Naive B cell (primary cell): ENCODE measurements at regions not wholly inside any gene's neighbourhood (a gene's known extent, or its start where the extent isn't known, plus 50 kb on each side); places are given as distances from the start of the nearest gene placed in this dataset.
"Not testable (repeated sequence)": the region's sequence is repeated elsewhere in the genome, so short reads cannot be mapped to it uniquely, and the experiment has no call there.

Source experiments
- ATAC-seq, 2 donors: fragments of 150-1000 bp; cut with Tn5 transposase; 2 replicates each; pipeline ENCODE4 v1.10.0; 2021; ENCODE audit warnings: low read depth in 2 of 2, mild to moderate bottlenecking in 2 of 2, moderate library complexity in 2 of 2
- DNase-seq: peaks from one replicate; pipeline ENCODE4 v3.0.0; 2022
- H3K27ac Mint-ChIP-seq, 6 donors: one replicate each; pipeline ENCODE4 v1.8.0; 2020 to 2022; ENCODE audit warnings: mild to moderate bottlenecking in 6 of 6, mixed read lengths in 6 of 6, moderate library complexity in 5 of 6, inconsistent platforms in 2 of 6
- H3K27me3 Mint-ChIP-seq, 3 donors: one replicate each; pipeline ENCODE4 v1.8.0; 2021 to 2022; ENCODE audit warnings: mixed read lengths in 3 of 3, mild to moderate bottlenecking in 1 of 3
- H3K36me3 Mint-ChIP-seq, 2 donors: one replicate each; pipeline ENCODE4 v1.8.0; 2020 to 2022; ENCODE audit warnings: mixed read lengths in 2 of 2, inconsistent platforms in 1 of 2, mild to moderate bottlenecking in 1 of 2
- H3K4me1 Mint-ChIP-seq, 3 donors: one replicate each; pipeline ENCODE4 v1.8.0; 2020 to 2022; ENCODE audit warnings: mixed read lengths in 3 of 3, inconsistent platforms in 1 of 3, mild to moderate bottlenecking in 1 of 3, moderate library complexity in 1 of 3
- H3K4me3 Mint-ChIP-seq, 8 donors: one replicate each; pipeline ENCODE4 v1.8.0; 2020 to 2022; ENCODE audit warnings: mild to moderate bottlenecking in 8 of 8, mixed read lengths in 8 of 8, moderate library complexity in 8 of 8, inconsistent platforms in 2 of 8
- H3K9me3 Mint-ChIP-seq, 7 donors: one replicate each; pipeline ENCODE4 v1.8.0; 2020 to 2022; ENCODE audit warnings: mixed read lengths in 7 of 7, mild to moderate bottlenecking in 5 of 7, inconsistent platforms in 2 of 7, moderate library complexity in 1 of 7

DNA sequence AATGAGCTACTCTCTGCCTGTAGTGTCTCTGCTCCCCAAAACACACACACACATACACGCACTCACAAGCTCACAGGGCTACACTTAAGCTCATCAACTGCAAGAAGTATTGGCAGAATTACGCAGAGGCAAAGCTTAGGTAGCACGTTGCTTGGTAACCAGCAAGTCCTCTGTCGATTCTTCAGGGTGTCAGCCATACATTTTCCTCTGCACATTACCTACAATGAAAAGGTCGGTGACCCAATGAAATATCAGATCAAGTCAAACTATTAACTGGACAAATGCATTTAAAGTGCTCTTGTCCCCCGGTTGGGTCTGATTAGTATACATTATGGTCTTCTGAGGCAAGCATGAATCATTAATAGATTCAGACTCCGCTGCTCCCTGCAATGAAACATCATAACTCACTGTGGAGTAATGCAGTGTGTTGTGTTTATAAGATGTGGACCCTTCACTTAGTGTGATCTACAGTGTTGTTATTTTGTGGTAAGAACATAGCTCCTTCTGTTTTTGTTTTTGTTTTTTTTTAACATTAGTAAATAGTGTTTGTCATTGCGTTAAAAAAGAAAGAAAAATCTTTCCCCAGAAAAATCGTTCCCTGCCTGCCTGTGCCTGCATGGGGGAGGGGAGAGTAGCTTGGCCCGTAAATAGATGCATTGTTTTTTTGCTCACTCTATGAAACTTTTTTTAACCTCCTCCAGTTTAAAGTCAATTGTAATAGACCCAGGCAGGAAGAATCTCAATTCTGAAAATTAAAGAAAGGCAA lies 325.5 kb downstream of the SFMBT2 start:
- Mint-ChIP-seq H3K4me3 (no peak overlapping the region), H3K27ac (no peak overlapping the region), H3K27me3 (peaks cover 11 to 22% (median 20%) of the 10 kb centered on the region in 3 donors), H3K9me3 (no peaks in the 10 kb centered on the region), H3K4me1 (no peaks in the 10 kb centered on the region), H3K36me3 (no peaks in the 10 kb centered on the region)
- ATAC-seq (no peak), DNase-seq (no peak)

DNA sequence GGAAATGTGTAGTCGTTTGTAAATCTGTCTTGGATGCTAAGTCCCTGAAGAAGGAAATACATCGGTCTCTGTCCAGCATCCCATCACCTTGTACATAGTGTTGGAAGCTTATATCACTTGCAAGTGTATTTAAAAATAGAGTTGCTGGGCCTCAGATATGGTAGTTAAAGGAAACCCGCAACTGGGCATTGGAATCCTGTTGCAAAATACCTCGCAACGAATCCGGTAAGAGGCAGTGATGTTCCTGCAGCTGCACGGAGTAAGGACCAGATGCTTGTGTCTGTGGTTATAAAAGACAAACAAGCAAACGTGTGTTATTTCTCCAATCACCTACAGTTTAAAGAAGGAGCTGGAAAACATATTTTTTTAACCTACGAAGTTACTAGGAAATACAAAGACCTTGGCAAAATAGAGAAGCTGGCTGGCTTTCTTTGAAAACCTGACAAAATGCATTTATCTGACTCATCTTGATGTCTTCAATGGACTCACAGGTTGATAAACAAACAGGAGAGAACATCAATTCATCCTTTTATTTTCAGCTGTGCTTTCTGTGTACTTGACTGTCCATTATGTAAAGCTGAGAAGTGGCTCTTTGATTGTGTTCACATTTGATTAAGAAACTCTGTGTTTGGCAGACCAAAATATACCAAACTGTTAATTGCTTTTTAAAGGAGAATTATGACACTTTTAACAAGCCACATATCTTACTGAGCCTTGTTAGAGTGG lies 326.4 kb downstream of the SFMBT2 start:
- no peaks in the 10 kb centered on the region for H3K36me3 Mint-ChIP-seq
- H3K4me1 Mint-ChIP-seq: no peaks in the 10 kb centered on the region
- no peak overlapping the region for H3K4me3 Mint-ChIP-seq
- ATAC-seq (no peak), DNase-seq (no peak)
- H3K27me3 Mint-ChIP-seq: peaks cover 14 to 22% (median 22%) of the 10 kb centered on the region in 3 donors
- no peaks in the 10 kb centered on the region for H3K9me3 Mint-ChIP-seq
- H3K27ac Mint-ChIP-seq: no peak overlapping the region

DNA sequence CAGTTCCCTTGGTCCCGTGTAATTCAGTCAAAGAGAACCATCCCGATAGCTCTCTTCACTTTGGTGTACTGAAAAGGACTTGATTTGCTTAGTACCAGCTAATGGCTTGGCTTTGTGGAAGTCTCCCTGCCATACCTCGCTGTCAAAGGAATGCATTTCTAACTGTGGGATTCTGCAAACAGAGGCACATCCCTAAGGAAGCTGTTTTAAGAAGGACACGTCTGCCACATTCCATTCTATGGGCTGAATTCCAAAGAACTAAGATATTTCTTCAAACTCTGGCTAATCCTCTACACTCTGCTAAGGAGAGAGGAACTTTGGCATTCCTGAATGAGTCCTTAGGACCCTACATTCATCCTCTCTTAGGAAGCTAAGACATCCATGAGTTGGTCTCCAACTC lies 327.9 kb downstream of the SFMBT2 start:
- no peaks in the 10 kb centered on the region for H3K36me3 Mint-ChIP-seq
- no peak overlapping the region for H3K4me3 Mint-ChIP-seq
- H3K27me3 Mint-ChIP-seq: peaks cover 15 to 23% (median 22%) of the 10 kb centered on the region in 3 donors
- no peak overlapping the region for H3K27ac Mint-ChIP-seq
- DNase-seq: no peak
- no peak for ATAC-seq
- no peaks in the 10 kb centered on the region for H3K4me1 Mint-ChIP-seq
- no peaks in the 10 kb centered on the region for H3K9me3 Mint-ChIP-seq

DNA sequence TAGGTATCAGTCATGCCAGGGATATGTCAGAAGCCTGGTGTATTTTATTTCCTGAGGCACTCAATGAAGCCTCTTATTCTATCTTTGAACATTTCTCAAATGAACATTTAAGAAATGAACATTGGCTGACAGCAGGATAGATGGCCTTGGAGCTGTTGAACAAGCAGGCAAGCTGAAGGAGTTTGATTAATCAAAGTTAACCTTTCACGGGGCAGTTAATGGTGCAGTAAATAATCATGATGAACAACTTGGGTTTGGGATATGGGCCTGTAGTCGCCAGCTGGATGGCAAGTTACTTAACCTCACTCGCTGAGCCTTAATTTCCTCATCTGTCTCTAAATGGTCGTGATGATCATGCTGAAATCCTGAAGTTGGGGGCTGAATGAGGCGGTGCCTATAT lies 333.0 kb downstream of the SFMBT2 start:
- no peak for DNase-seq
- H3K4me1 Mint-ChIP-seq: no peaks in the 10 kb centered on the region
- no peaks in the 10 kb centered on the region for H3K9me3 Mint-ChIP-seq
- H3K36me3 Mint-ChIP-seq: no peaks in the 10 kb centered on the region
- H3K4me3 Mint-ChIP-seq: no peak overlapping the region
- no peak for ATAC-seq
- no peak overlapping the region for H3K27ac Mint-ChIP-seq
- H3K27me3 Mint-ChIP-seq: peaks cover 19 to 43% (median 25%) of the 10 kb centered on the region in 3 donors

DNA sequence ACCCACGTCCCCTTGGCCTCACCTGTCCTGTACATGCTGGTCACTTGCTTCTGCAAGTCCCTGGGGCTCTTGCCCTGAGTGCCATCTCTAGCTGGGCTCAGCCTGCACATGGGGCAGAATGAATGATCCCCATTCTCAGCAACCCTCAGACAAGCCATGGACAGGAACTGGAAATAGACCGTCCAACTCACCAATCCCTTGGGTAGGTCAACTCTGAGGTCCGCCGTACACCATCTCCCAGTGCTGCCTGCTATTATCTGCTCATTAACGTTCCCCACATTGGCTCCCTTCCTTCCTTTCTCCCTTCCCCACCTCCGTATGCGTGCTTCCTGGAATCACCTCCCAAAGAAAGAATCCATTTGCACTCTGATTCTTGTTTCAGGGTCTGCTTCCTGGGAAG lies 335.0 kb downstream of the SFMBT2 start:
- no peak for ATAC-seq
- peaks cover 0 to 12% (median 0%) of the 10 kb centered on the region in 7 donors for H3K9me3 Mint-ChIP-seq
- H3K4me3 Mint-ChIP-seq: no peak overlapping the region
- no peak for DNase-seq
- no peaks in the 10 kb centered on the region for H3K36me3 Mint-ChIP-seq
- no peaks in the 10 kb centered on the region for H3K4me1 Mint-ChIP-seq
- no peak overlapping the region for H3K27ac Mint-ChIP-seq
- peaks cover 8 to 23% (median 16%) of the 10 kb centered on the region in 3 donors for H3K27me3 Mint-ChIP-seq

DNA sequence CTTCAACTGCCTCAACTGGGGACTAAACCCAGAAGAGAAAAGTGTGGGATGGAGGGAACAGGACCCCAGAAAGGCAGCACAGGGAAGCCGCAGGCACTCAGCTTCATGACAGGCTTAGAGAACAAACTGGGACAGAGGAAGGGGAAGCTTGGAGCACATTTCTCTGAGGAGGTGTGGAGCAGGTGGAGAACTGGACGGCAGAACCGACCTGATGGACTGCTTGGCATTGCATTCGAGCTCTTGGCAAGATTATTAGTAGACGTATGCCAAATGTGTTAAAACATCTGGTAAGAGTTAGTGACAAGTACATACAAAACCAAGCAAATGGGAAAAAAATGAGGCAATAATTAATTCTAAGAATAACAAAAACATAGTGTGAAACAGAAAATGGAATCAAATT lies 335.7 kb downstream of the SFMBT2 start:
- H3K27ac Mint-ChIP-seq: no peak overlapping the region
- no peaks in the 10 kb centered on the region for H3K36me3 Mint-ChIP-seq
- H3K9me3 Mint-ChIP-seq: peaks cover 0 to 12% (median 0%) of the 10 kb centered on the region in 7 donors
- no peak for ATAC-seq
- H3K27me3 Mint-ChIP-seq: peaks cover 8 to 21% (median 14%) of the 10 kb centered on the region in 3 donors
- H3K4me3 Mint-ChIP-seq: peak overlapping the region in 1 of 8 donors; percentile 12
- H3K4me1 Mint-ChIP-seq: no peaks in the 10 kb centered on the region
- DNase-seq: no peak

DNA sequence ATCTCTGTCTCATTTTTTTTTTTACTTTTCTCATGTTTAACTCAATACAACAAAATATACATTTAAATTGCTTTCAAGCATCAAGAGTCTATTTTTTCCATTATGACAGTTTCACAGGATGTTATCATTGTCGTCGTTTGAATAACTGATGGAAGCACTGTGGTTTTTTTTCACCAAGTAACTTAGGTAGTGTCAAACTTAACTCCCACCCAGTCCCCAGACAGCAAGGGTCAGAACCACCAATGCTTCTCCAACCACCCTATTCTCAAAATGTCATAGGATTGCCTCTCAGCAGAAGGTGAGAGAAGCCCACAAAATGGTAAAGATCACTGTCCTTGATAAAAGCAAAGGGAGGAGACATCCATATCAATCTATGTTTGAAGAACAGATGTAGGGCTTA lies 339.4 kb downstream of the SFMBT2 start:
- peaks cover 0 to 12% (median 0%) of the 10 kb centered on the region in 7 donors for H3K9me3 Mint-ChIP-seq
- no peak for DNase-seq
- H3K27me3 Mint-ChIP-seq: peaks cover 9 to 29% (median 10%) of the 10 kb centered on the region in 3 donors

DNA sequence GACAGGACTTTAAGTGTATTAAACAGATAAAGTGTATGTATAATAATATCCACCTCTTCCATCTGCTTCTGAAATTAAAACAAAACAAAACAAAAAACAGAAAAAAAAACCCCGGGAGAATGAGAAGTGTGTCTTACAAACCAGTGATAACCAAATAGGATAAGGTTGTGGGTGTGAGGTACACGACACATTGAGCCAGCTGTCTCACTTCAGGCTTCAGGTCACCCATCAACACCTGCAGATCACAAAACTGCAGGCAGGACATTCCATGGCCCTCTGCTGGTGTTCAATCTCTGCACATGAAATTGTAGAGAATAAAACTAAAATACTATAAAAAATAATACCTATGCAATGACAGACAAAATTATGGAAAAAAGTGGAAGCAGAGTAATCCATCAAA lies 339.9 kb downstream of the SFMBT2 start:
- ATAC-seq: no peak
- no peak for DNase-seq
- H3K36me3 Mint-ChIP-seq: peaks cover 0 to 4% of the 10 kb centered on the region in 2 donors
- H3K27me3 Mint-ChIP-seq: peaks cover 7 to 25% (median 9%) of the 10 kb centered on the region in 3 donors
- no peak overlapping the region for H3K4me3 Mint-ChIP-seq
- H3K9me3 Mint-ChIP-seq: peaks cover 0 to 12% (median 0%) of the 10 kb centered on the region in 7 donors
- H3K27ac Mint-ChIP-seq: no peak overlapping the region
- no peaks in the 10 kb centered on the region for H3K4me1 Mint-ChIP-seq

More for the DNA sequence above, 339.4 kb downstream of the SFMBT2 start:
- ATAC-seq: no peak
- H3K4me1 Mint-ChIP-seq: no peaks in the 10 kb centered on the region
- H3K4me3 Mint-ChIP-seq: no peak overlapping the region
- H3K27ac Mint-ChIP-seq: no peak overlapping the region
- peaks cover 0 to 4% of the 10 kb centered on the region in 2 donors for H3K36me3 Mint-ChIP-seq

DNA sequence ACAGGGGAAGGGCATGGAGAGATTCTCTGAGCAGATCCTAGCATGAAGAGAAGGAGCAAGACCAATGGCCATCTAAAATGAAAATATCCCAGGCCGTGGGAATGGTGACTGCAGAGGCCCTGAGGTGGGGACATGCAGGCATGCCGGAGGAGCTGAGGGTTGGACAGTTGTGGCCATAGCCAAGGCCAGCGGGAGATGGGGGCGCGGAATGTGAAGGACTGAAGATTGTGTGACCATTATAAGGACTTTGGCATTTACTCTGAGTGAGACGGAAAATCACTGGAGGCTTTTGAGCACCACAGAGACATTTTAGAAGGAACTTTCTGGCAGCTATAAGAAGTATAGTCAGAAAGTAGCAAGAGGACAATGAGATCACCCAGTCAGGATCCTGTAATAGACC lies 341.1 kb downstream of the SFMBT2 start:
- ATAC-seq: no peak
- H3K4me1 Mint-ChIP-seq: no peaks in the 10 kb centered on the region
- H3K27me3 Mint-ChIP-seq: peaks cover under 1 to 17% (median 9%) of the 10 kb centered on the region in 3 donors
- peaks cover 0 to 12% (median 0%) of the 10 kb centered on the region in 7 donors for H3K9me3 Mint-ChIP-seq
- H3K27ac Mint-ChIP-seq: no peak overlapping the region
- no peak for DNase-seq
- no peak overlapping the region for H3K4me3 Mint-ChIP-seq
- peaks cover 0 to 4% of the 10 kb centered on the region in 2 donors for H3K36me3 Mint-ChIP-seq

DNA sequence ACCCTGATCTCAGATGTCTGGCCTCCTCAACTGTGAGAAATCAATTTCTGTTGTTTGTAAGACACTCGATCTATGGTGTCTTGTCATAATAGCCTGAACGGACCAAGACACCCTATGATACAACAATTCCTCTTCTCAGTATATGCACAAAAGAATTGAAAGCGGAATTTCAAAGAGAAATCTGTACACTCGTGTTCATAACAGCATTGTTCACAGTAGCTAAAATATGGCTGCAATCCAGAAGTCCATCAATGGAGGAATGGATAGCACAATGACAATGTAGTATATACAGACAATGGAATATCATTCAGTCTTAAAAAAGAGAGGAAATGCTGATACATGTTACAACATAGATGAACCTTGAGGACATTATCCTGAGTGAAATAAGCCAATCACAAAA lies 354.6 kb downstream of the SFMBT2 start:
- ATAC-seq (no peak), DNase-seq (no peak)
- H3K4me3 Mint-ChIP-seq: no peak overlapping the region
- H3K27ac Mint-ChIP-seq: no peak overlapping the region
- H3K9me3 Mint-ChIP-seq: peaks cover 0 to 6% (median 2%) of the 10 kb centered on the region in 7 donors
- H3K4me1 Mint-ChIP-seq: no peaks in the 10 kb centered on the region
- no peaks in the 10 kb centered on the region for H3K36me3 Mint-ChIP-seq
- peaks cover 4 to 6% (median 6%) of the 10 kb centered on the region in 3 donors for H3K27me3 Mint-ChIP-seq

DNA sequence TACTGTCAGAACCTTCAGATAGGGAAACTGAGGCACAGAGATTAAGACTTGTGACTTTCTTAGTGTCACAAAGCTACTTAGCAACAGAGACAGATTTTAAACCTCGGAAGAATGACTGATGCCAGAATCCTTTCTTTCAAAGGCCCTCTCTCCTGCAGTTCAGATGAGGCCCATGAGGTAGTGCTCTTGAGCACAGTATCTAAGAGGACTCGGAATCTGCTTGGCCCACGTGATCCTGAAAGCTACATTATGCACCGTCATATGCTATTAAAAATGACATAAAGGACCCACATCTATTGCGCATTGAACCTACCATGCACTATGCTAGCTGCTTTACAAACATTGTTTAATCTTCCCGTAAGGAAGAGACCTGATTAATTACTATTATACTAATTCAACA lies 355.9 kb downstream of the SFMBT2 start:
- no peak for ATAC-seq
- Mint-ChIP-seq H3K27ac (no peak overlapping the region), H3K4me3 (no peak overlapping the region), H3K9me3 (peaks cover 0 to 12% (median 5%) of the 10 kb centered on the region in 7 donors), H3K27me3 (peaks cover 4 to 8% (median 7%) of the 10 kb centered on the region in 3 donors), H3K4me1 (no peaks in the 10 kb centered on the region), H3K36me3 (no peaks in the 10 kb centered on the region)
- no peak for DNase-seq

DNA sequence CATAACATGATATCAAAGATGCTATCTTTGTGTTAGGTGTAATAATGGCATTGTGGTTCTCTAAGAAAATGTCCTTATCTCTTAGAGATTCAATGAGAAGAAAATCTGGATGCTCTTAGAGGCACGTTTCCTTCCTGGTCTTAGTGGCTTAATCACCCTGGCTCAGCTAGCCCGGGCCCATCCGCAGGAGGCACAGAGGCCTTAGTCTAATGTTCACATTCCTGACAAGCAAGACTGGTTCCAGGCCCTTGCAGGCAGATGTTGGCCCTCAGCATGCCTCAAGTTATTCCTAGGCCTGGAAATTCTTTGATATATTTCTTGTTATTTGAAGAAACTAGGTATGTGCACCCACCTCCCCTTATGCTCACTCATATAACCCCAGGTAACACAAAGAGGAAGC lies 357.6 kb downstream of the SFMBT2 start:
- Mint-ChIP-seq H3K27me3 (peaks cover 4 to 8% (median 7%) of the 10 kb centered on the region in 3 donors), H3K4me1 (no peaks in the 10 kb centered on the region), H3K36me3 (no peaks in the 10 kb centered on the region), H3K4me3 (no peak overlapping the region), H3K9me3 (peaks cover 0 to 19% (median 11%) of the 10 kb centered on the region in 7 donors), H3K27ac (no peak overlapping the region)
- ATAC-seq: no peak
- DNase-seq: no peak

DNA sequence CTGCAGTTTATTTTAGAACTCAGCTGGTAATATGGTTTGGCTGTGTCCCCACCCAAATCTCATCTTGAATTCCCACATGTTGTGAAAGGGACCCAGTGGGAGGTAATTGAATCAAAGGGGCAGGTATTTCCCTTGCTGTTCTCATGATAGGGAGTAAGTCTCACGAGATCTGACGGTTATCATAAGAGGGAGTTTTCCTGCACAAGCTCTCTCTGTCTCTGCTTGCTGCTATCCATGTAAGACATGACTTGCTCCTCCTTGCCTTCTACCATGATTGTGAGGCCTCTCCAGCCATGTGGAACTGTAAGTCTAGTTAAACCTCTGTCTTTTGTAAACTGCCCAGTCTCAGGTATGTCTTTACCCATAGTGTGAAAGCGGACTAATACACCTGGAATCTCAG lies 360.8 kb downstream of the SFMBT2 start:
- H3K9me3 Mint-ChIP-seq: peaks cover 0 to 13% (median 9%) of the 10 kb centered on the region in 7 donors
- ATAC-seq, H3K27me3 Mint-ChIP-seq, DNase-seq, H3K4me3 Mint-ChIP-seq, H3K36me3 Mint-ChIP-seq: not testable (repeated sequence)
- peaks cover 23 to 26% (median 24%) of the 10 kb centered on the region in 3 donors for H3K4me1 Mint-ChIP-seq
- peak overlapping the region in 1 of 6 donors; percentile 66 for H3K27ac Mint-ChIP-seq

DNA sequence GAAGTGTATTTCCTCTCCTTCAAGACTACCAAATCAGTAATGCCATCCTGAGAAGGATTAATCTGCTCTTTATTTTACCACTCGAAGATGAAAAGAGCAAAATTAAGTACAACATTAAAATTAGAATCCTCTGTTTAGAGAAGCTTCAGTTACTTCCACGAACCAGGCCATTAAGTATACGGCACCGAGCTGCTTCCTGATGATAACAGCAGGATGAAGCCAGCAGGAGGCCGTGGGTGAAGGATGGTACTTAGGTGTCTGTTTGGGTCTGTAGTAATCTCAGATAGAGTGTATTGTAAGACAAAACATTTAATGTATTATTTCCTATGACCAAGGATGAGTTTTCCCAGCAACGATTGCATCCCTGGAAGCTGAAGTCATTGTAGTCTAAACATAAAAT lies 362.8 kb downstream of the SFMBT2 start:
- peaks cover 27 to 33% (median 29%) of the 10 kb centered on the region in 3 donors for H3K4me1 Mint-ChIP-seq
- H3K36me3 Mint-ChIP-seq: no peaks in the 10 kb centered on the region
- no peak overlapping the region for H3K27ac Mint-ChIP-seq
- H3K4me3 Mint-ChIP-seq: no peak overlapping the region
- DNase-seq (no peak), ATAC-seq (no peak)
- peaks cover 0 to 12% (median 8%) of the 10 kb centered on the region in 3 donors for H3K27me3 Mint-ChIP-seq
- H3K9me3 Mint-ChIP-seq: peaks cover 0 to 13% (median 9%) of the 10 kb centered on the region in 7 donors
